ENCODE measurements at regions not wholly inside any gene's neighbourhood (a gene's known extent, or its start where the extent isn't known, plus 50 kb on each side); places are given as distances from the start of the nearest gene placed in this dataset.

DNA sequence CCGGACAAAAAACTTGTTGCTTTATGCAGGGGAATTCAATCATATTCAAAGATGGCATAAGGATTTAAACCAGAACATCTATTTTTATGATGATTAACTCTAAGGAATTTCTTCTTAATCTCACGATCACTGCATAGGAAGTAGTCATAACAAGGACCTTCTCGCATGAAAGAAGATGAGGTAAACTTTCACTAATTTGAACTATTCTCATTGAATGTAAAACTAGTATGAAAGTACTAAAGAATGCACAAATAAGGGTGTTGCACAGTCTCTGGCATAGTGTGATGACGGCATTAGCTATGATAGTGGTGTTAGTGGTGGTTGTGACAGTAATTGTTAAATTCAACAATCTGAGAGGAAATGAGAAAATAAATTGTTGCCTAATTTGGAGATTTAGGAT is 280.0 kb downstream of the SLC6A15 start:
- Histone ChIP-seq H3K9ac (ENCODE audit: low read depth, low read length) (no peak overlapping the region), H3K4me1 (ENCODE audit: control insufficient read depth, insufficient read depth, low read length) (no peaks in the 10 kb centered on the region), H3K4me3 (ENCODE audit: low read depth, low read length) (no peak overlapping the region)

DNA sequence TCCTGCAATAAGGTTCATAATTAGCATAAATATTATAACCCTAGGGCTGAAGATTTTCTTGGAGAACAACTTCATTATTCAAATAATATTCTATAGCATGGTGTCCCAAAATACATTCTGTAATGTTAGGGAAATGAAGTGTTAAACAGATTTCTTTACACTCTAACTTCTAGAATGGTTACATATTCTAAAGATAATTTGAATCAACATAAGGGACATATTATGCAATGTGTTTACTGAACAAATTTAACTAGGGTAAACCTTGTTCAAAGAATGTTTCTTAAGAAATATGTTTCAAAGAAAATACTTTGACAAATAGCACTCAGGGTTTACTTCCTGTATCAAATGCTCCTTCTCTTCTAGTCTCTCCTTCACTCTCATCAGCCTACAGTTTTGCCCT is 281.6 kb downstream of the SLC6A15 start:
- H3K9me3 ChIP-seq (ENCODE audit: control insufficient read depth, insufficient read depth, low read length) = no peaks in the 10 kb centered on the region
- H3K4me1 ChIP-seq (ENCODE audit: control insufficient read depth, insufficient read depth, low read length) = no peaks in the 10 kb centered on the region
- H3K27me3 ChIP-seq (ENCODE audit: control insufficient read depth, insufficient read depth, low read length) = no peaks in the 10 kb centered on the region
- H3K9ac ChIP-seq (ENCODE audit: low read depth, low read length) = no peak overlapping the region
- no peaks in the 10 kb centered on the region for H3K36me3 ChIP-seq (ENCODE audit: control insufficient read depth, insufficient read depth, low read length)
- no peak overlapping the region for H3K4me3 ChIP-seq (ENCODE audit: low read depth, low read length)

More for the DNA sequence above, 280.0 kb downstream of the SLC6A15 start:
- Histone ChIP-seq H3K27me3 (ENCODE audit: control insufficient read depth, insufficient read depth, low read length) (no peaks in the 10 kb centered on the region), H3K9me3 (ENCODE audit: control insufficient read depth, insufficient read depth, low read length) (no peaks in the 10 kb centered on the region), H3K36me3 (ENCODE audit: control insufficient read depth, insufficient read depth, low read length) (no peaks in the 10 kb centered on the region)

DNA sequence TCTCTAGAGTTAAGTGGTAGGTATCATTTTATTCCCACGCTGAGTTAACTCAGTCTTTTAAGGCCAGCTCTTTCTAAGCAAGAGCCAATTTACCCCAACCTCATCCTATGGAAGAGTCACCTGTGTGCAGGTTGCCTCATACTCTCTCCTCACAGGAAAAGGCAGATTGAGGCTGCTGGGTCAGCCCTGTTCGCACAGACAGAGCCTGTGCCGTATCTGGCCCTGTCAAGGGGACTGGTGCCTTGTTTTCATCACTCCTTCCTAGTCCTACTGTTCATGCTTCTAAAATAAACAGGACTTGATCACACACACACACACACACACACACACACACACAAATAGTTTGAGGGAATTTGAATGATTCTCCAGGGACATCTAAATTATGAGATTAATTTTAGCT is 285.0 kb downstream of the SLC6A15 start:
- Histone ChIP-seq H3K9me3 (ENCODE audit: control insufficient read depth, insufficient read depth, low read length) (no peaks in the 10 kb centered on the region), H3K36me3 (ENCODE audit: control insufficient read depth, insufficient read depth, low read length) (no peaks in the 10 kb centered on the region), H3K4me1 (ENCODE audit: control insufficient read depth, insufficient read depth, low read length) (no peaks in the 10 kb centered on the region), H3K4me3 (ENCODE audit: low read depth, low read length) (no peak overlapping the region), H3K9ac (ENCODE audit: low read depth, low read length) (no peak overlapping the region), H3K27me3 (ENCODE audit: control insufficient read depth, insufficient read depth, low read length) (no peaks in the 10 kb centered on the region)

DNA sequence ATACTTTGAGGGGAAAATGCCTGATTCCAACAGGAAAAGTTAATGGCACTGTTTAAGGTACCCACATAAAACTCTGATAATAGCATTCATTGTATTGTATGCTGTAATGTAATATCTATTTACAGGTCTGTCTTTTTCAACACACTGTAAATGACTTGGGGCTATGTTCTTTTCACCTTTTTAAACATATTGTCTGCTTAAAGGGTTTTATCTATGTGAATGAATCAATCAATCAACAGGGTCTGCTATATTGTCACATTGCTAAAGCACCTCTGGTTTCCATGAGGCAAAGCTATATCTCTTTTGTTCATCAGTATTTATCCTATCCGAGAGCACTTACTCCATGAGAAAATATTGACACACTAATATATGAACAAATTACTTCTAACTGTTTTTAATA is 288.0 kb downstream of the SLC6A15 start:
- Histone ChIP-seq H3K27me3 (ENCODE audit: control insufficient read depth, insufficient read depth, low read length) (no peaks in the 10 kb centered on the region), H3K4me3 (ENCODE audit: low read depth, low read length) (no peak overlapping the region), H3K4me1 (ENCODE audit: control insufficient read depth, insufficient read depth, low read length) (no peaks in the 10 kb centered on the region), H3K9me3 (ENCODE audit: control insufficient read depth, insufficient read depth, low read length) (no peaks in the 10 kb centered on the region), H3K36me3 (ENCODE audit: control insufficient read depth, insufficient read depth, low read length) (no peaks in the 10 kb centered on the region), H3K9ac (ENCODE audit: low read depth, low read length) (no peak overlapping the region)

DNA sequence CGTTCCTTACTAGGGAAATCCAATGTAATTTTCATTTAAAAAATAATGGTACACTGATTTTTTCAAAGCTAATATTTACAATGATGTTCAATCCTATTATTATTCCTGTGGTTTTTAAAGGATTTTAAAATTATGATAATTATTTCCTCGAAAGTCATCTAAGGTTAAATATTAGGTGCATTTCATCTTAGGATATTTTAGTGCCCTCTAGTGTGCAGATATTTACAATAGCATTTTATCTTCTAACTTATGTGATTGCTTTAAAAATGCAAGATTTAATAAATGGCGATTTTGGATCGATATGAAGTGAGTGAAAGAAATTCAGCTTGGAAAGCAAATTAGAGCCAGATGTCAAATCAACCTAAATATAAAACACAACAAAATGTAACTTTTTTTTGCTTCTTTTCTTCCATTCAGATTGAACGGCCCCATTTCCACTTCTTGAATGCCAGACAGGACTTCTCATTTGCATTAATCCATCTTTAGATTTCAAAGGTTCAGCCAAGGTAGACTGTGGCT is 293.5 kb downstream of the SLC6A15 start:
- Histone ChIP-seq H3K4me3 (ENCODE audit: low read depth, low read length) (no peak overlapping the region), H3K27me3 (ENCODE audit: control insufficient read depth, insufficient read depth, low read length) (no peaks in the 10 kb centered on the region), H3K9me3 (ENCODE audit: control insufficient read depth, insufficient read depth, low read length) (no peaks in the 10 kb centered on the region), H3K9ac (ENCODE audit: low read depth, low read length) (no peak overlapping the region), H3K4me1 (ENCODE audit: control insufficient read depth, insufficient read depth, low read length) (no peaks in the 10 kb centered on the region), H3K36me3 (ENCODE audit: control insufficient read depth, insufficient read depth, low read length) (no peaks in the 10 kb centered on the region)

DNA sequence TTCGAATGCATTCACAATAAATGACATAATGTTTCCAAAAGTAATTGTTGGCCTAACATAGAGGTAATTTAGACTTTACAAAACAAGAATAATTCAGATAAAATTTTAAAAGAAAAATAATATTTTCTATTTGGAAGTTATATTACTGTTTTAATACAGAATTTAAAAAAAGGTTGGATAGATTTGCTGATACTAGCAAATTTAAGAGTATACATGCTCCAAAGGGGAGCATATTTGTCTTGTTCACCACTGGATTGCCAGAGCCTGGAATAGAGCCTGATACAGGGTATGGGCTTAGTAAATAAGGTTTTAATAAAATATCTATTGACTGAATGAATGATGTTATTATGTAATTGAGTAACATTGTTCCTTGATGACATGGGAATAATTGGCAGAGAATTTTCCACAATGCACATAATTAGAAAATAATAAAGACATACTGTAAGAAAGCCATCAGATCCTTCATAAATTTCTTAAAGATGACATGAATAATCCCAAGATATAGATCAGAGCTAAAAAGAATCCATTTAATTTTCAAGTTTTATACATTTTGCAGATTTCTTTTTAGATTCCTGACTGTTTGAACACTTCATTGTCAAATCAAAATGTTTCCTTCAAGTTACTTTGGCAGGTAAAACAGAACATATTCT is 305.3 kb downstream of the SLC6A15 start:
- H3K27me3 ChIP-seq (ENCODE audit: control insufficient read depth, insufficient read depth, low read length) = no peaks in the 10 kb centered on the region
- no peaks in the 10 kb centered on the region for H3K9me3 ChIP-seq (ENCODE audit: control insufficient read depth, insufficient read depth, low read length)
- H3K9ac ChIP-seq (ENCODE audit: low read depth, low read length) = no peak overlapping the region
- no peaks in the 10 kb centered on the region for H3K4me1 ChIP-seq (ENCODE audit: control insufficient read depth, insufficient read depth, low read length)
- H3K4me3 ChIP-seq (ENCODE audit: low read depth, low read length) = no peak overlapping the region
- H3K36me3 ChIP-seq (ENCODE audit: control insufficient read depth, insufficient read depth, low read length) = no peaks in the 10 kb centered on the region

DNA sequence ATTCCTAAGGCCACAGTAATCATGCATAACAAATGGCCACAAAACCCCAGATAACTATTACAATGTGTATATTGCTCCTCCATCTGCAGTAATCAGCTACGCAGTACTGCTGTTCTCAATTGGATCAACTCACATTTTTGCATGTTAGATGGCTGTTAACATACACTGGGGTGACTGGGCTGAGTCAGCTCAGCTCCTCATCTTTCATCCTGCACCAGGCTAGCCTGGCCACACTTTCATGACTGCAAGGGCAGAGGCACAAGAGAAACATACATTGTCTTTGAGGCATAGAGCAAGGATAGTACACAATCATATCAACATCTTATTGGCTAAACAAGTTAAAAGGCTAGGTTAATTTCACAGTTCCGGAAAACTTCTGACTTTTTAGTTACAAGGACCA is 306.6 kb downstream of the SLC6A15 start:
- Histone ChIP-seq H3K36me3 (ENCODE audit: control insufficient read depth, insufficient read depth, low read length) (no peaks in the 10 kb centered on the region), H3K9ac (ENCODE audit: low read depth, low read length) (no peak overlapping the region), H3K9me3 (ENCODE audit: control insufficient read depth, insufficient read depth, low read length) (no peaks in the 10 kb centered on the region), H3K4me3 (ENCODE audit: low read depth, low read length) (no peak overlapping the region), H3K4me1 (ENCODE audit: control insufficient read depth, insufficient read depth, low read length) (no peaks in the 10 kb centered on the region), H3K27me3 (ENCODE audit: control insufficient read depth, insufficient read depth, low read length) (no peaks in the 10 kb centered on the region)

DNA sequence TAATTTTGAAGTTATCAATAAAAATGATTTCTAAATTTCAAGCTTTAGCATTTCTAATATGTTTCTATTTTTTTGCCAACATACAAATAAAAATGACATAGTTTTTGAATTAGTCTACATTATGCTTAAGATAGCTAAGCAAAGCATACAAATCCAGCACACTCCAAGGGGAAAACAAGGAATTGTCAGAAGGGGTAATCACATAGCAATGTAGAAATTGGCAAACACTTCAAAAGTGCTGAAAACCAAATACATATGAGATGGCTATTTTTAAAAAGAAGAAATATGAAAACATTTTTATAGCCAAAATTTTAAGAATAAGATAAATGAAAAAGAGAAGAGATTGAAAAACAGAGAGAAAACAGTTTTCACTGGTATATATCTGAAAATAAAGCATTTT is 308.0 kb downstream of the SLC6A15 start:
- Histone ChIP-seq H3K36me3 (ENCODE audit: control insufficient read depth, insufficient read depth, low read length) (no peaks in the 10 kb centered on the region), H3K27me3 (ENCODE audit: control insufficient read depth, insufficient read depth, low read length) (no peaks in the 10 kb centered on the region), H3K9ac (ENCODE audit: low read depth, low read length) (no peak overlapping the region), H3K4me3 (ENCODE audit: low read depth, low read length) (no peak overlapping the region), H3K9me3 (ENCODE audit: control insufficient read depth, insufficient read depth, low read length) (no peaks in the 10 kb centered on the region), H3K4me1 (ENCODE audit: control insufficient read depth, insufficient read depth, low read length) (peaks cover under 1% of the 10 kb centered on the region)

DNA sequence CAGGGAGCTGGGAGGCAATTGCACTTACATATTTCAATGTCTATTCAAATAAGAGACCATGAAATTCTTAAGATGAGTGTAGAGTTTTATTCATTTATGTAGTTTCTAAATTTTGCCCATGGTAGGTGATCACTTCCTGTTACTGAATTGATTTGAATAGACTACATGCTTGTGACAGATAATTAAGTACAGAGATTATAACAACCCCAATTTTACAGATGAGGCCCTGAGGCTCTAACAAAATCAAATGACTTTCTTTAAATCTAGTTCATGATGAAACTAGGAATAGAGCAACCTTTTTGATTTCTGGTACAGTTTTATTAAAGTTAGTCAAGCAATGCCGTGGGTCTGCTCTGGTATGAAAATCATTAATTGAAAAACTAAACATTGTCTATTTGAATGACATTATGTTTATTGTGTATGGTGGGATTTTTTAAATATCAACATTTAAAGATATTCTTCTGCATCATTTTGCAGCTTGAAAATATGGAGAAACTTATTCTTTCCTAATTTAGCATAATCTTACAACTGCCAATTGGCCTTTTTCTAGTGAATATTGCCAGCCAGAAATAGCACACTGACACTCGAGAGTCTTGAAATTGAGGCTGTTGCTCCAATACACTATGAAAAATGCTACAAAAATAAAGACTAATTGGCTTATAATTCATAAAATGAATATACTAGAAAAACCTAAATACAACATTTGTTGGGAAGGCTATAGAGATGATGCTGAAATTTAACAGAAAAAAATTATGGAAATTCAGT is 308.9 kb downstream of the SLC6A15 start:
- peaks cover 3% of the 10 kb centered on the region for H3K4me1 ChIP-seq (ENCODE audit: control insufficient read depth, insufficient read depth, low read length)
- no peaks in the 10 kb centered on the region for H3K27me3 ChIP-seq (ENCODE audit: control insufficient read depth, insufficient read depth, low read length)
- H3K4me3 ChIP-seq (ENCODE audit: low read depth, low read length) = no peak overlapping the region
- H3K9ac ChIP-seq (ENCODE audit: low read depth, low read length) = no peak overlapping the region
- no peaks in the 10 kb centered on the region for H3K9me3 ChIP-seq (ENCODE audit: control insufficient read depth, insufficient read depth, low read length)
- no peaks in the 10 kb centered on the region for H3K36me3 ChIP-seq (ENCODE audit: control insufficient read depth, insufficient read depth, low read length)

DNA sequence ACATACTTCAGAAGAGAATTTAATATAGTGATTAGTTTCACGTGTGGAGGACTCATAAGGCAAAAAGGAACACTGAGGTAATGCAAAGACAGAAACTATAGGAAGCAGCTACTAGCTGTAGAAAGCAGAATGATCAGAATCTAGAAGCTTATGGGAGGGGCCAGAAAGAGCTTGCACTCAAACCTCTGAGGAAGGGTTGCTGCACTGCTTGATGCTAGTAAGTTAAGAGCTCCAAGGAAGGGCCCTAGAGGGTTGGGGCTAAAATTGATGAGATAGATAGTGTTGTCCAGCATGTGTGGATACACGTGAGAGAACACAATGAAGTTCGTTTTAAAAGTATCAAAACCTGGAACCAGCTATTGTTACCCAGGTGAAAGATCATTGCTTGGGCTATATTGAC is 311.1 kb downstream of the SLC6A15 start:
- no peak overlapping the region for H3K9ac ChIP-seq (ENCODE audit: low read depth, low read length)
- no peaks in the 10 kb centered on the region for H3K27me3 ChIP-seq (ENCODE audit: control insufficient read depth, insufficient read depth, low read length)
- no peak overlapping the region for H3K4me3 ChIP-seq (ENCODE audit: low read depth, low read length)
- no peaks in the 10 kb centered on the region for H3K36me3 ChIP-seq (ENCODE audit: control insufficient read depth, insufficient read depth, low read length)
- no peaks in the 10 kb centered on the region for H3K9me3 ChIP-seq (ENCODE audit: control insufficient read depth, insufficient read depth, low read length)
- H3K4me1 ChIP-seq (ENCODE audit: control insufficient read depth, insufficient read depth, low read length) = peaks cover 3% of the 10 kb centered on the region

DNA sequence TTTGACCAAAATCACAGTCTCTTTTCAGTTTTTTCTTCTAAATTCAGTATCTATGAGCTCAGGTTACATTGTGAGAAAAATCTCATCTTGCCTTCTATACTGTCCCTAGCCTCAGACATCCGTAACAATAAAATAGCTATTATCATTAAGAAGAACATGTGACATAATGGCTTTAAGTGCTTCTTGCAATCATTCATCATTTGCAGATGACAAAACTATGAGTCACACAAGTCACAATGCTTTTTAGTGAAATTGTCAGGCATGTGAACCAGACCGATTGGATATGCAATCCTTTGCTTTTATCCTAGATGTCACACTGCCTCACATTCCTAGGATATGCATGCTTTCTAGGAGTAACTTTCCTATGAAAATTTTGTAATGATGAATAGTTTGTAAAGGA is 313.1 kb downstream of the SLC6A15 start:
- H3K4me1 ChIP-seq (ENCODE audit: control insufficient read depth, insufficient read depth, low read length) = peaks cover 3% of the 10 kb centered on the region
- no peaks in the 10 kb centered on the region for H3K27me3 ChIP-seq (ENCODE audit: control insufficient read depth, insufficient read depth, low read length)
- H3K9ac ChIP-seq (ENCODE audit: low read depth, low read length) = no peak overlapping the region
- H3K4me3 ChIP-seq (ENCODE audit: low read depth, low read length) = no peak overlapping the region
- H3K9me3 ChIP-seq (ENCODE audit: control insufficient read depth, insufficient read depth, low read length) = no peaks in the 10 kb centered on the region
- H3K36me3 ChIP-seq (ENCODE audit: control insufficient read depth, insufficient read depth, low read length) = no peaks in the 10 kb centered on the region

DNA sequence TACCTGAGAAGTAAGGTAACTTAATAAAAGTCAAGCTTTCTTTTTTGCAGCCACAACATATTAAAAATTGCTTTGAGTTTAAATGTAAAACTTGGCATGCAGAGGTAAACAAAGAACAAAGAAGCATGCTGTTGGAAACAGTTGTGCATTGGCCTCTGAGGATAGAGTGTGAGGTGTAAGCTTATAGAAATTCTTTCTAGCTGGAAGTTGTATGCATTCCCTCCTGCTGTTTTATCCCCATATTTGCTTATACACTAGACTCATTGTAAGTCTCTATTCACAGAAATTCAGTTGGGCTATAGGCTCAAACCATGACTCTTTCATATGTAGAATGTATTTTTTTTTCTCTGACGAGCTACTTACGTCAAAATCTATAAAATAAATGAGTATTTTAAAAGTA is 316.3 kb downstream of the SLC6A15 start:
- Histone ChIP-seq H3K9me3 (ENCODE audit: control insufficient read depth, insufficient read depth, low read length) (no peaks in the 10 kb centered on the region), H3K4me1 (ENCODE audit: control insufficient read depth, insufficient read depth, low read length) (peaks cover 3% of the 10 kb centered on the region), H3K36me3 (ENCODE audit: control insufficient read depth, insufficient read depth, low read length) (no peaks in the 10 kb centered on the region), H3K4me3 (ENCODE audit: low read depth, low read length) (no peak overlapping the region), H3K9ac (ENCODE audit: low read depth, low read length) (no peak overlapping the region), H3K27me3 (ENCODE audit: control insufficient read depth, insufficient read depth, low read length) (no peaks in the 10 kb centered on the region)

Data from iPS-15b (cell line).